HG02852 (cell line): ENCODE measurements at regions not wholly inside any gene's neighbourhood (a gene's known extent, or its start where the extent isn't known, plus 50 kb on each side); places are given as distances from the start of the nearest gene placed in this dataset.

Source experiments
- ATAC-seq: cut with Tn5 transposase; IDR thresholded peaks from one replicate; pipeline ENCODE4 v1.9.1; 2021; ENCODE audit warnings: mild to moderate bottlenecking, moderate library complexity; ENCODE audit not compliant: unreplicated experiment

- ATAC-seq = no peak
Measured at GRCh38 chr5:9707732-9708462, 77.7 kb upstream of the TAS2R1 start.

GRCh38 chr5:9699681-9700080, 69.5 kb upstream of the TAS2R1 start:
- ATAC-seq = no peak

GRCh38 chr5:9698841-9699240, 68.7 kb upstream of the TAS2R1 start:
- ATAC-seq = no peak

GRCh38 chr5:9698125-9698826, 68.1 kb upstream of the TAS2R1 start:
- no peak for ATAC-seq

GRCh38 chr5:9692576-9692975, 62.4 kb upstream of the TAS2R1 start:
- no peak for ATAC-seq

GRCh38 chr5:9691261-9691660, 61.1 kb upstream of the TAS2R1 start:
- ATAC-seq = no peak

- no peak for ATAC-seq
Measured at GRCh38 chr5:9690751-9691150, 60.6 kb upstream of the TAS2R1 start.

- ATAC-seq = no peak
Measured at GRCh38 chr5:9686216-9686615, 56.1 kb upstream of the TAS2R1 start.

- no peak for ATAC-seq
Measured at GRCh38 chr5:9681706-9682105, 51.6 kb upstream of the TAS2R1 start.
